SKM-1 treated with dmso at 0.1 percent for 144 hours (cell line): ENCODE measurements at regions not wholly inside any gene's neighbourhood (a gene's known extent, or its start where the extent isn't known, plus 50 kb on each side); places are given as distances from the start of the nearest gene placed in this dataset.
"Not testable (repeated sequence)": the region's sequence is repeated elsewhere in the genome, so short reads cannot be mapped to it uniquely, and the experiment has no call there.

Experiments
- DNase-seq: peaks from one replicate; lab custom pipeline; 2025; ENCODE audit not compliant: unreplicated experiment; lab: John Stamatoyannopoulos, UW

DNA sequence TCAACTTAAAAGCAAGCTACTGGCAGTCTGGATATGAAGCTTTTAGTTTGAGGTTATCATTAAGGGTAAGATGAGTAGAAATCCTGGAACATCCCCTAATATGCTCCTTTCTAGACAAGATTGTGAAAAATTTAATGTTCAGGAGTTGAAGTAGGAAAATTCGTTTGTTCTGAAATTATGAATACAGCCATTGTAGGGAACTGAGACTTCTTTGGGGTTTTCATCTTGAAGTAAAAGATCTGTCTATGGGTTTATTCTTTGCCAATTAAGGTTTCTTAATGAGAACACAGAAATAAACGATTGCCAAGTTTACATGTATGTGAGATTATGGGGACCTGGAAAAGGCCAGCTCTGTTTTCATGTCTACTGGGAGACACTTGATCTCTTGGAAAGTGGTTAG is 225.6 kb upstream of the MOCS1 start:
- no peak for DNase-seq

DNA sequence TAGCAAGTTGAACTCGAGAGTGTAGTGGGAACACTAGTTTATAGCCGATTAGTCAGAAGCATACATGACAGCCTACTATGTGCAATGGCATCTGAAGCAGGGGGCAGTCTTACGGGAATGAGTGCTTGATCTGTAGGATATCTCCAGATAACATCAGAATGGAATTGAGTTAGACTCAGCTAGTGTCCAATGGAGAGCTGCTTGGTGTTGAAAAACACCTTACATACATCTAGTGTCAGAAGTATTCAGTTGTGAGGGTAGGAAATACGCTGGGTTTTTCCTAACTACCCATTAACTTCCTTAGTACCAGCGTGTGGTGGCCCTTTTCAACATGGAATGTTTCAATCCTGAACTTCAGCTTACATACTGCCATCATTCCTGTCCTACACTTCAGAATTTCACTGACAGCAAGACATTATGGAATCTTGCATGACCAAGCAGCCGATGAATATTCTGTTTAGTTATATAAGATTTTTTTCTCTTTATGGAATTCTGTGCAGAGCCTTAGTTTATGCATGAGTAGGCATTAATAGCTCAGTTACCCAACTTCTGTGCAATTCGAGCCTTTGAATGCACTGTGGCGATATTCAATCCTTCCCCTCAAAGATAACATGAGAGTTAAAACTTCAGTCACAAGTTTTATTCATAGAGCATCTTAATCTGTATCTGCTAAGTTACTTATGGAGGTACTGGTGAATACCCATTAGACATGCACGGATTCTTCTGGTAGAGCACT is 218.6 kb upstream of the MOCS1 start:
- DNase-seq, result no peak

DNA sequence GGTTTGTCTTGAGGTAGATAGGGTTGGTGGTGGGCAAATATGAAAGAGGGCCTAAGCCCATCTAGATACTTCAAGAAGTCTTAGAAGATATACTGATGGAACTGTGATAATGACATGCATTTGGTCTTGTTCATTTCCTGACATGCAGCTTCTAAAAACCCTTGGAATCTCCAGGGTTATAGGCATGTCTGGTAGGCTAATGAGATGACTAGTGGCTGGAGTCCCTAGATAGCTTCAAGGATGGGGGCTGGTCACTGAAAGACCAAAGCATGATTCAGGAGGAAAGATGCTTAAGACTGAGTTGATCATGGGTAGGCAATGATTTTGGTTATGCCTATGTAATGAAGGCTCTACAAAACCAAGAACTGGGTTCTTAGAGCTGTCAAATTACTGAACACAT is 217.9 kb upstream of the MOCS1 start:
- no peak for DNase-seq

DNA sequence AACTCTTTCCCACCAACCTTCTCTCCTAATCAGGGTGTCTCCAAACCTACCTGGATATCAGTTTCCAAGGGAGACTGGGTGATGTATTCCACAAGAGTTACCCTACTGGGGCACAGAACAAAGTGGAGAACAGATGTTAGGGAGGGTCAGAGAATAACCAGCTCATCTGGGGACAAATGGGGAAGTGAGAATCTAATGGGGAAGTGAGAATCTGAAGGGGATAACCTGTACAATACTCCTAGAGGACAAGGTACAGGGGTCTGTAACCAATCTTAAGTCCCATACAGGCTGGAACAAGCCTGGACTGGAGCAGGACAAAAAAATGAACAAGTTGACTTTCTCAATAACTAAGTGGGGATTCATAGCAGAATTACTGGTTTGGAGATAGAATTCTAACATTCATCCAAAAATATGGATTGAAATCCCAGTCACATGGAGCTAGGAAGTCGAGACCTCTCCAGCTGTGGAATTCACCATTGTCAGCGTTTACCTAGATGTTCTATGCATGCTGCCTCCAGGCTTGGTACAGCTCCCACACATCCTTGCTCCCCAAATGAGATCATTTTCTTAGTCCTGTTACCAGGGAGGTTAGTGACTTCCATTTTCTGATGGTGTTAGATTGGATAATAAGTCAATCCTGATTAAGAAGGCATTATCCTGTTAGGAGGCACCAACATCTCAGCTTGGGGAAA is 214.8 kb upstream of the MOCS1 start:
- DNase-seq, result peak; percentile 61

DNA sequence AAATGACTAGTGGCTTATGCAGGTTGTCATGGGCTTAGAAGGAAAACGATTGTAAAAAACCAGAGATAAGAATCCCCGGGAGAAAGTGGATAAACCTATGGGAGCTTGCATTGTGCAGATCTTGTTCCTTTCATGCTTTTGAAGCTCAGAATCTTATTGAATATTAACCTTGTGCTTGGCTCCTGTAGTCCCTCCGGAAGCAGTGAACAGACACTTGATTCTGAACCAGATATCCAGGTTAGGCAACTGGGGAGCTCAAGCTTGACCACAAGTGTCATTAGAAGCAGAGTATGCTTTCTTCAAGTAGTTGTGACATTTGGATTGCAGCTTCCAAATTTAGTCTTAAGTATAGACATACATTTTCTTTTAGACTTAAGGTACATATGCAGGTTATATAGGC is 212.6 kb upstream of the MOCS1 start:
- DNase-seq, result no peak

DNA sequence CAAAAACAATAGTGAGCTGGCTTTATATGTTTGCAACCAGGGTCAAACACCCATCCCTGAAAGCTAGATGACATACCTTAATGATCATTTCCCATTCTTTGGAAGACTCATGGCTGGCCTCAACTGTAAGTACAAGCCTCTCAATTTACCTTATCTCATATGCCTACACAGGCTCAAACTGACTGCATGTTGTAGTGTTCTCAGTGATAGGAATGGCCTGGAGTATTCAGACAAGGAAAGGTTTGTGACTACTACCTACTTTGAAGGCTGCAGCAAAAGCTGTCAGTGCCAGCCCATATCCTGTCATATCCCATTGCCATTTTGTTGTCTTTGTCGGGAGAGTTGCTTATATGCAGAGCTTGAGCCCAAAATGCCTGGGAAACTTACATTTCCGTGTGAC is 205.2 kb upstream of the MOCS1 start:
- DNase-seq, result no peak

DNA sequence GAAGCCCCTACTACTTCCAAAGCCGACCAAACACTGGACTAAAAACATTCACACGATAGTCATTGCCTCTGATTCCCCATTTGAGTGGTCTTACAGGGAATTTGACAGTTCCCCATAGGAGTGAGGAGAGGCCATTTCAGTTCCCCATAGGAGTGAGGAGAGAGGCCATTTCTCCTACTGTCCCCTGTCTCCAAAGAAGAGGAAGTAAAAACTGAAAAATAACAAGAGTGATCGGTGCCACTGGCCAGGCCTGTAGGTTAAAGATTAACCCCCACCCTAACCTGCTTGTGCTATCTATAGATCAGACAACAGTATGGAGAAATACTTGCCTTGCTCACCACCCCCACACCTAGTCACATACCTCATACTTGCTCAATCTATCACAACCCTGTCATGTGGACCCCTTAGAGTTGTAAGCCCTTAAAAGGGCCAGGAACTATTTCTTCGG is 204.0 kb upstream of the MOCS1 start:
- DNase-seq, result peak; percentile 27

DNA sequence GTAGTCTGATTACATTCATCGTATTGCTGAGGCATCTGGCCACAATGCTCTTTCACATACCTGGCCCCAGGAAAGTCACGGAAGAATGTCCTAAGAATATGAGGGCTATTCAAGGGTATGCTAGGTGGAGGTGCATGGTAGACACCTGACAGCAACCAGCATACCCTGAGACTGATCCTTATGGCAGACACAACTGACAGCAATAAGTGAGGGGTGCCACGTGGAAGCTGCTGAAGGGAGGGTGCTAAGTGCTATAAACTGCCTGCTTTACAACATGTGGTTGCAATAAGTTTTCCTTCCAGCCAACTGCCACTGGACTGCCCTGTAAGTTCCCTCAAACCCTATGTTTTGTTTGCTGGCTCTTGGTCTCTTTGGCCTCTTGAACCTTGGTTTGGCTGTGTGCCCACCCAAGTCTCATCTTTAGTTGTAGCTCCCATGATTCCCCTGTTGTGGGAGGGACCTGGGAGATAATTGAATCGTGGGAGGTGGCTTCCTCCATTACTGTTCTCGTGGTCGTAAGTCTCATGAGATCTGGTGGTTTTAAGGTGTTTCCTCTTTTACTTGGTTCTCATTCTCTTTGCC is 201.3 kb upstream of the MOCS1 start:
- no peak for DNase-seq

DNA sequence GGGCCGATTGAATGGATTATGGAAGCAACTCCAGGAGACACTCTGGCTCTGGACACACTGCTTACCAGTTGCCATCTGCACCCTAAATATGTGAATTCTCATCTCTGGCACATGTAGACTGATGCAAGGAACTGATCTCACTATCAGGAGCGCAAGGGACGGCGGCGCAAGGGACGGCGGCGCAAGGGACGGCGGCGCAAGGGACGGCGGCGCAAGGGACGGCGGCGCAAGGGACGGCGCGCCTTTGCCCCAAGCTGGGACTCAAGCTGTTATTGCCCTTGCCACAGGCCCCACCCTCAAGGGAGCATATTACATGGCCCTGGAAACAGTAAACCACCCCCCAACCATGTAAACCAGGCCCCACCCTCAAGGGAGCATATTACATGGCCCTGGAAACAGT is 199.7 kb upstream of the MOCS1 start:
- not testable (repeated sequence) for DNase-seq

DNA sequence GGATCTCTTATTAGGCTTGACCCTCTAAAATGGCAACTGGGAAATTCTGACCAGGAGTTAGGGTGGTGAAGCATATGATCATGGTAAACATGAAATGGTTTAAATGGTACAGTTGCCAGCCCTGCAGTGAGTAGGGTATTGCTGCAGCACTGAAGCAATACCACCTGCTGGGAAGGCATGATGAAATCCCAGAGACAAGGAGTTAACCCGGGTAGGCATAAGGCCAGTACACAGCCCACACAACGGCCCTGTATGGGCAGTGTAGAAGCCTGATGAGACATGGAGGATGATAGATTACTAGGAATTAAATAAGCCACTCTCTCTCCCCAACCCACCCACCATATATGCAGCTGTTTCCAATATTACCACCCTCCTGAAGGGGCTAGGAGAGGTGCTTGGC is 197.4 kb upstream of the MOCS1 start:
- DNase-seq, result no peak

DNA sequence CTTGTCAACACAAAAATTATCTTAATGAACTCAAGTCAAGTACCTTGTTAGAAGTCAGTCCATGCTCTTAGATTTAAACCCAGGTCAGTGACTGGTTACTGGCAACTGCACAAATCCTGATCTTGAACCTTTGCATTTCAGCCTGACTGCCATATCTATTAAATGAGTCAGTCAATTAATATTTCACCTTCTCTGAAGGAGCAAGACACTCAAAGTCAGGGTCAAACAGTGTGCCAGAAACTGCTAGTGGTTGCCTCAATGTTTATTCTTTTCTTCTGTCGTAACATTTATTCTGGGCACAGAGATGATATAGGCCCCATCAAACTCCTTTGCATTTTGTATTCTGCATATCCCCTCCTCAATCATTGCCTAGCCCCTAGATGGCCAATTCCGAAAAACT is 193.9 kb upstream of the MOCS1 start:
- DNase-seq, result no peak

DNA sequence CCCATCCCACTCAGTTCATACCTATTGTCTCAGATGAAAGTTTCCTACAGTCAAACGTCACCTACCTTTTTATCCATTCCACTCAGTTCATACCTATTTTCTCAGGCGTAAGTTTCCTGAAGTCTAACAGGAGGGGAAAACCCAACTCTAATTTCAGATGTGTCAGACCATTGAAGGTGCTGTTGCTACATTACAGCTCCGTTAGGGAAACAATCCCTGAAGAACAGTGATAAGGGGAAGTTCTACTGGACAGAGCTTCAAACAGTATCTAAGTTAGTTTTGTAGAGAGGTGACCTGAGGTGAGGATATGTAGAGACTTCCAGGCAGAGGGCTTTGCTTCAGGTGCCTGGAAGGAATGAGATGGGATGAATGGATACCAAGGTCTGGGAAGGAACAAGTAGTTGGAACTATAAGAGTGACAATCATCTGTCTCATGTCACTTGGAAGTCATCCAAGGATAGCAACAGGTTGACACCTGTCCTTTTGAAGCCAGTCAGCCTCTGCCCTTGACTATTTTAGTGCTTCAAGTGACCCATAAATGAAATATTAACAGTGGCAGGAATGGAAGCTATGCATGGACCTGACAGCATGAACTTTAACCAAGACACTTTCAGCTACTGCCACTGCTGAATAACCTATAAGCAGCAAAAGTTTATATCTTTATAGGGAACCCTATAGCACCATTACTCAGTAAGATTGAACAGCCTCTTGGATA is 191.6 kb upstream of the MOCS1 start:
- DNase-seq, result no peak

DNA sequence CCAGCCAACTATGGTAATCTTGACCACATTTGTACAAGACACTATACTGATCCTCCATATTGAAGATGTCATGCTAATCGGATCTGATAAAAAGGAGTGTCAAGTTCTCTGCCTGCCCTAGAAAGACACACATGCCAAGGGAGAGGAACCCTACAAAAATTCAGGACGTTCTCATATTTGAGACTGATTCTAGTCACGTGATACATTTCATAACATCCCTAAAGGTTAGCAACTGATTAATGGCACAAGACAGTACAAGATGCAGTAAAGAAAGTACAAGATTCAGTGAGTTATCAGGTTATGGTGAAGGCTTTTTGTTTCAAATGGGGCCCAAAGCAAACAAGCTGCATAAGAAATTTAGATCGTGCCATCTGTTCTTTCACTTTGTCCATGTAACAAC is 190.7 kb upstream of the MOCS1 start:
- DNase-seq, result no peak

DNA sequence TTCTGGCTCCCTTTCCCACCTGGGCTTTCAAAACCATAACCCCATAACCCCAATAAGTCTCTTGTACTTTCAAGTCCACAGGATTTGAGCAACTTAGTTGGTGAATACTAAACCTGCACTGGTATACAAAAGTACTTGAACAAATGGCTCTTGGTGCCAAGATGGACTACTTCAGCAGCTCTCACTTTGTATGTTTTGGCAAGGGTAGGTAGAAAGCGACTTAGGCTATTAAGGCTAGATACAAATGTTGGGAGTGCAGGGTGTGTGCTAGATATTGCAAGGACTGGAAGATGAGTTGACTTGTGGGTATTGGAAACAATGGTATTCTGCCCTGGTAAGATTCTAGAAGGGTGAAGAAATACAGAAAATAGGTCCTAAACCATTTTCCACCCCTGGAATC is 182.6 kb upstream of the MOCS1 start:
- no peak for DNase-seq

DNA sequence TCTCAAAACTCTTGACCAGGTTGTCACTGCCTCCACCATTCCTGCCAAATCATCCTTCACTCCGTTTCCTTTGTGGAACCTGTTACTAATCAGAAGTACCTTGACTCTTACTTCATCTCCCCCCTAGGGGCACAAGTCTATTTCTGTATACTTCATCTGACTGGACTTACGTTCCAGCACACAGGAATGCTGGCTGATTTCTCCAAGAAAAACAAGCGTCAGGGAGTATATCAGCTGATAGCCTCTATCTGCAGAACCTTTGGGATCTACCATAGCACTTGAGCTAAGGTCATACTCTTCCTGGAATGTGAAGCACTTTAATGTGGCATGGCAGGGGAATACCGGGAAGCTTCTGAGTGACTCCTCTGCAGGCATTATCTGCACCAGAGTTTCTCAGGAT is 178.1 kb upstream of the MOCS1 start:
- DNase-seq, result no peak

DNA sequence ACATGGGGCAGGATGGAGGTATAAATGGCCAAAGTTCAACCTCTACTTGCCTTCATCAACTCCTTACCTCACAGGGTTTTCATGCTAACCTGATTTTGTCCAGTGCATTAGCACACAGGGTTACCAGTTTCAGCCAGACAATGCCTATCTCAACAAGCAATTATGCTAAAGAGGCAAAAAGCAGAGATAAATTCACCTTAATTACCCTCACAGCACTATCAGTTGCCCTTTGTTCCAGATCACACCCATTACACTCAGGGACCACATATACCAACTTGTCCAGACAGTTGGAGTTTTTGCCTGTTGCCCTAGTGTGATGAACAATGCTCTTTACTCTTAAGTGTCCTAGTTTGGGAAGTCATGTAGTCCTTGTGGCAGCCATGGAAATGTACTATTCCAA is 174.5 kb upstream of the MOCS1 start:
- no peak for DNase-seq

DNA sequence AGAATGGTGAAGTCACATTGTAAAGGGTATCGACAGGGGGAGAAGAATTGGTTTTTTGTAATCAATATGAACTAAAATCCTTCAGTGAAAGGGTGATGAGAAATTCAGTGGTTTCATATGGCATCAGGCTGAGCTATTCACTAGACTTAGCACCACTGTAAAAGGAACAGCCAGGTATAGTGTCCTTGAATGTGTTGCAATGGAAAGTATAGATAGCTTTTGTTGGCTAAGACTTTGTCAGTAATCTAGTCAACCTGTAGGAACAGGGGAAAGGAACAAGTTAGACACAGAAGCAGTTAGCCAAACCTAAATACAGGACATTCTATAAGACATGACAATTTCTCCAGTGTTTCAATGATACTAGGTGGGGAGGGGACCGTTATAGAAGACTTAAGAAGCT is 172.6 kb upstream of the MOCS1 start:
- no peak for DNase-seq

DNA sequence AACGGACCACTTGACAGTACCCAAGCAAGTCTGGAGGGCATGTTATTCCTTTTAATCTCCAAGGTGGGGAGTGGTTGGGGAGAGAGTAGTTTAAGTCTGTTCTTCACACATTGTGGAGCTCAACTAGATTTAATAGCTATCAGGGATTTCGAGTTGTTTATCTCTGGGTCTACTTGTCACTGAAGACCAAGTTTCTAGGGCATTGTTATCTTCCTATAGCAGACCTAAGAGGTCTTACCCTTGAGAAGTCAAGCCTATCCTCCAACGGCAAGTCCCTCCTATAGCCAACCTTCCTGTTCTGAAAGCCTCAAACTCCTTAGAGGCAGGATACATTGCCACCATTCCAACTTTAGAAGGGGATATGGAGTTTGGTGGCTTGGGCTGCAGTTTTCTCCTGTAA is 164.5 kb upstream of the MOCS1 start:
- DNase-seq, result no peak

DNA sequence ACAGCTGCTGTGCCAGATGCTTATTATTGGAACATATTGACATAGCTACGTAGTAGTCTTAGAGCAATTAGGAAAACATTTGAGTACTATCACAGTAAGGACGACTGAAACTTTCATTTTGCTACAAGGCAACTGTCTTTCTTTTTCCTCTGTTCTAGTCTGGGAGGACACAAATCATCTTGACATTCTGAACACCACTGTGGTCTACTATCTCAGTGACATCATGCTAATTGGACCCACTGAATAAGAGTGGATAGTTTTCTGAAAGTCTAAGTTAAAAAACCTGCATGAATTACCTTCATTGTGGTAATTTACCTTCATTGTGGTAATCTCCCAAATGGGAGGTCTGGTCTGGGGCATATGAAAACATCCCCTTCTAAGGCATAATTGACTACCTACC is 163.3 kb upstream of the MOCS1 start:
- DNase-seq, result no peak

DNA sequence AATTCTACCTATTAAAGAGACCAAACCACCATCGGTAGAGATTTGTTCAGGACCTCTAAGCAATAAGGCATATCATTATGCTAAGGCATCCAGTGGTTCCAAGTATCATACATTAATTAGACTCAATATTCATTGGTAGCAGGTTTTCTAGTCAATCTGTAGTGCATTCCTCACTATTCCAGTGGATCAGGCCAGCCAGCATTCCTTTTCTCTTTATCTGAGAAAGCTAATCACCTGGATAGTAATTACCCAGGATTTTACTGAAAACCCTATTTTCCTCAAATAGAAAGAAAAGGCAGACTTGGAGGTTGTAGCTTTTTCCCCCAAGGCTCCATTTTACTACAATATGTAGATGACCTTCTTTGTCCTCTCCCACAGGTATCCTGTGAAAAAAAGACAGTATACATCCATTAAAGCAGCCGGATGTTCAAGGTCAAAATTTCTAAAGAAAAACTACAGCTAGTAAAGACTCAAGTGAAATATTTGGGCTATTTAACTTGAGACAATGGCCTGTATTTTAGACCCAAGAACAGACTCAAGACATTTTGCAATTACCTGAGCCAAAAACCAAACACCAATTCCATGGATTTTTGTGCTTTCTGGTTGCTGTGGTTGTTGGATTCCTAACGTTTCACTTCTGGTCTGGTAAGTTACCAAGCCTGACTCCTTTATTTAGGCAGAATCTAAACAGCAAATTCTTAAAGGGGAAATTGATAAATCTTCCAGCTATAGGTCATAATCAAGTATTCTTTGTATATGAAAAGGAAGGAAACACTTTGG is 149.1 kb upstream of the MOCS1 start:
- DNase-seq, result no peak
